ENCODE measurements at regions not wholly inside any gene's neighbourhood (a gene's known extent, or its start where the extent isn't known, plus 50 kb on each side); places are given as distances from the start of the nearest gene placed in this dataset.

- TF ChIP-seq, protein P1, sequence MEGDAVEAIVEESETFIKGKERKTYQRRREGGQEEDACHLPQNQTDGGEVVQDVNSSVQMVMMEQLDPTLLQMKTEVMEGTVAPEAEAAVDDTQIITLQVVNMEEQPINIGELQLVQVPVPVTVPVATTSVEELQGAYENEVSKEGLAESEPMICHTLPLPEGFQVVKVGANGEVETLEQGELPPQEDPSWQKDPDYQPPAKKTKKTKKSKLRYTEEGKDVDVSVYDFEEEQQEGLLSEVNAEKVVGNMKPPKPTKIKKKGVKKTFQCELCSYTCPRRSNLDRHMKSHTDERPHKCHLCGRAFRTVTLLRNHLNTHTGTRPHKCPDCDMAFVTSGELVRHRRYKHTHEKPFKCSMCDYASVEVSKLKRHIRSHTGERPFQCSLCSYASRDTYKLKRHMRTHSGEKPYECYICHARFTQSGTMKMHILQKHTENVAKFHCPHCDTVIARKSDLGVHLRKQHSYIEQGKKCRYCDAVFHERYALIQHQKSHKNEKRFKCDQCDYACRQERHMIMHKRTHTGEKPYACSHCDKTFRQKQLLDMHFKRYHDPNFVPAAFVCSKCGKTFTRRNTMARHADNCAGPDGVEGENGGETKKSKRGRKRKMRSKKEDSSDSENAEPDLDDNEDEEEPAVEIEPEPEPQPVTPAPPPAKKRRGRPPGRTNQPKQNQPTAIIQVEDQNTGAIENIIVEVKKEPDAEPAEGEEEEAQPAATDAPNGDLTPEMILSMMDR (IDR thresholded peaks at IDR 0.05), result no peak
These were observed 74.1 kb downstream of the PLEKHG1 start for GRCh38 chr6:150673720-150674346.

GRCh38 chr6:150676344-150676743, 76.7 kb downstream of the PLEKHG1 start:
- TF ChIP-seq, protein P1 (IDR thresholded peaks at IDR 0.05), result no peak

More at GRCh38 chr6:150673720-150674346, 74.1 kb downstream of the PLEKHG1 start:
- no peaks in the 10 kb centered on the region for H3K36me3 ChIP-seq
- DNase-seq (ENCODE audit: low spot score), result no peak
- no peaks in the 10 kb centered on the region for H3K27me3 ChIP-seq
- peaks cover 0 to 5% of the 10 kb centered on the region in 2 donors for H3K4me1 ChIP-seq
- no peak overlapping the region for H3K4me3 ChIP-seq
- H3K9me3 ChIP-seq, result no peaks in the 10 kb centered on the region
- no peak overlapping the region for H3K27ac ChIP-seq

DNA sequence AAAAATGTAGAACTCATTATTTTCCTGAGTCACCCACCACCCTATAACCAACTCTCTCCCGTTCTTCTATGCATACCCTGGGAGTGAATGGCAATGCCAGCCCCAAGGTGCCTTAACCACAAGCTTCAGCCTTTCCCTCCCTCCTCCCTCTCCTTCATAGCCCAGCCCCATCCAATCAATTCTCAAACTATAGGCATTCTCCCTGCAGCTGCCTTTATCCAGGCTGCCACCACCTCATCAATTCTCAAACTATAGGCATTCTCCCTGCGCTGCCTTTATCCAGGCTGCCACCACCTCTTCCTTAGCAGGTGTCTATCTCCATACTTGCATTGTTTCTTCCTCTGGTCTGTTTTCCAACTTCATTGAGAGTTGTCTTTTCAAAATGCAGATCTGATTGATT, 77.1 kb downstream of the PLEKHG1 start:
- H3K36me3 ChIP-seq, result no peaks in the 10 kb centered on the region
- no peaks in the 10 kb centered on the region for H3K9me3 ChIP-seq
- H3K4me3 ChIP-seq, result no peak overlapping the region
- TF ChIP-seq, protein P1 (IDR thresholded peaks at IDR 0.05), result no peak
- DNase-seq (ENCODE audit: low spot score), result no peak
- no peaks in the 10 kb centered on the region for H3K27me3 ChIP-seq
- H3K4me1 ChIP-seq, result no peaks in the 10 kb centered on the region
- H3K27ac ChIP-seq, result no peak overlapping the region

More at GRCh38 chr6:150676344-150676743, 76.7 kb downstream of the PLEKHG1 start:
- H3K27ac ChIP-seq, result no peak overlapping the region
- no peak for DNase-seq (ENCODE audit: low spot score)
- no peaks in the 10 kb centered on the region for H3K36me3 ChIP-seq
- H3K4me1 ChIP-seq, result no peaks in the 10 kb centered on the region
- H3K27me3 ChIP-seq, result no peaks in the 10 kb centered on the region
- no peaks in the 10 kb centered on the region for H3K9me3 ChIP-seq
- no peak overlapping the region for H3K4me3 ChIP-seq

GRCh38 chr6:150680510-150680909, 80.8 kb downstream of the PLEKHG1 start:
- no peaks in the 10 kb centered on the region for H3K9me3 ChIP-seq
- TF ChIP-seq, protein P1 (IDR thresholded peaks at IDR 0.05), result no peak
- no peaks in the 10 kb centered on the region for H3K27me3 ChIP-seq
- no peak for DNase-seq (ENCODE audit: low spot score)
- H3K4me3 ChIP-seq, result no peak overlapping the region
- no peaks in the 10 kb centered on the region for H3K4me1 ChIP-seq
- no peaks in the 10 kb centered on the region for H3K36me3 ChIP-seq
- no peak overlapping the region for H3K27ac ChIP-seq

- H3K4me1 ChIP-seq, result no peaks in the 10 kb centered on the region
- TF ChIP-seq, protein P1 (IDR thresholded peaks at IDR 0.05), result no peak
- H3K4me3 ChIP-seq, result no peak overlapping the region
These were observed 82.1 kb downstream of the PLEKHG1 start for GRCh38 chr6:150681578-150682395.

More at GRCh38 chr6:150681578-150682395, 82.1 kb downstream of the PLEKHG1 start:
- peak overlapping the region; percentile 53 to 60 for H3K27ac ChIP-seq
- H3K27me3 ChIP-seq, result no peaks in the 10 kb centered on the region
- DNase-seq (ENCODE audit: low spot score), result no peak
- no peaks in the 10 kb centered on the region for H3K36me3 ChIP-seq
- no peaks in the 10 kb centered on the region for H3K9me3 ChIP-seq

All from right atrium auricular region (tissue), 2 donors.